ENCODE measurements at regions not wholly inside any gene's neighbourhood (a gene's known extent, or its start where the extent isn't known, plus 50 kb on each side); places are given as distances from the start of the nearest gene placed in this dataset.

DNA sequence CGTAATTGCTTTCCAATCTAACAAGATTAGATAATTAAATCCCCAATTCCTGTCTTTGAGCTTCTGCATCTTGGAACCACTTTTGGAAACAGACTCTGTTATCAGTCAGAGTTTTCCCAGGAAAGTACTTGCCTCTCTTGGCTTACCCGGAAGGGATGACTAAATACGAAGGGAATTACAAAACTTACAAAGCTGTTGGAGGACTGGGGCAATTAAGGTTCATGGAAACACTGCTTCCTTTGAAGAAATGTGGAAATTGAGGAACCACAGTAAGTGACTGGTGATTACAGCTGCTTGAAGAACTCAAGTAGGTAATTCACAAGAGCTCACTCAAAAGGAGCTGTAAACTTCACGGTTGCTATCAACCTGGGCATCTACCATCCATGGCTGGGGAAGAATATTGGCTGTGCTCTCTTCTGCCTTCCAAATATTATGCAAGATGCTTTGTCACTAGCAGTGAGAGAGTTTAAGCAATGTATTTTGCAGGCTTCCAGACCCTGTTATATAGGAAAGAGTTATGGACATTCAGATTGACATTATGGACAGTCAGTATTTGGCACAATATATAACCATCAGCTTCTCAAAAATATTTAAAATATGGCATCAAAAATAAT, 104.6 kb upstream of the MAN2A1 start:
- Histone ChIP-seq H3K27ac (ENCODE audit: low read depth, low read length) (no peak overlapping the region), H3K4me1 (ENCODE audit: insufficient read depth, low read length) (no peaks in the 10 kb centered on the region), H3K27me3 (ENCODE audit: insufficient read depth, low read length) (peaks cover 3% of the 10 kb centered on the region), H3K9me3 (ENCODE audit: low read depth, low read length) (no peaks in the 10 kb centered on the region), H3K4me2 (ENCODE audit: insufficient read depth, low read length) (no peak overlapping the region), H4K20me1 (ENCODE audit: insufficient read depth, low read length) (no peaks in the 10 kb centered on the region), H2AFZ (ENCODE audit: low read length) (no peak overlapping the region), H3K79me2 (ENCODE audit: insufficient read depth, low read length) (no peaks in the 10 kb centered on the region), H3K36me3 (ENCODE audit: insufficient read depth, low read length) (no peaks in the 10 kb centered on the region), H3K4me3 (ENCODE audit: insufficient read depth, low read length) (no peak overlapping the region)
- TF ChIP-seq, protein P1, sequence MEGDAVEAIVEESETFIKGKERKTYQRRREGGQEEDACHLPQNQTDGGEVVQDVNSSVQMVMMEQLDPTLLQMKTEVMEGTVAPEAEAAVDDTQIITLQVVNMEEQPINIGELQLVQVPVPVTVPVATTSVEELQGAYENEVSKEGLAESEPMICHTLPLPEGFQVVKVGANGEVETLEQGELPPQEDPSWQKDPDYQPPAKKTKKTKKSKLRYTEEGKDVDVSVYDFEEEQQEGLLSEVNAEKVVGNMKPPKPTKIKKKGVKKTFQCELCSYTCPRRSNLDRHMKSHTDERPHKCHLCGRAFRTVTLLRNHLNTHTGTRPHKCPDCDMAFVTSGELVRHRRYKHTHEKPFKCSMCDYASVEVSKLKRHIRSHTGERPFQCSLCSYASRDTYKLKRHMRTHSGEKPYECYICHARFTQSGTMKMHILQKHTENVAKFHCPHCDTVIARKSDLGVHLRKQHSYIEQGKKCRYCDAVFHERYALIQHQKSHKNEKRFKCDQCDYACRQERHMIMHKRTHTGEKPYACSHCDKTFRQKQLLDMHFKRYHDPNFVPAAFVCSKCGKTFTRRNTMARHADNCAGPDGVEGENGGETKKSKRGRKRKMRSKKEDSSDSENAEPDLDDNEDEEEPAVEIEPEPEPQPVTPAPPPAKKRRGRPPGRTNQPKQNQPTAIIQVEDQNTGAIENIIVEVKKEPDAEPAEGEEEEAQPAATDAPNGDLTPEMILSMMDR (IDR thresholded peaks at IDR 0.05; ENCODE audit: extremely low read depth, low read depth, low read length): no peak
- DNase-seq (ENCODE audit: insufficient read length, low spot score, missing footprints): no peak

DNA sequence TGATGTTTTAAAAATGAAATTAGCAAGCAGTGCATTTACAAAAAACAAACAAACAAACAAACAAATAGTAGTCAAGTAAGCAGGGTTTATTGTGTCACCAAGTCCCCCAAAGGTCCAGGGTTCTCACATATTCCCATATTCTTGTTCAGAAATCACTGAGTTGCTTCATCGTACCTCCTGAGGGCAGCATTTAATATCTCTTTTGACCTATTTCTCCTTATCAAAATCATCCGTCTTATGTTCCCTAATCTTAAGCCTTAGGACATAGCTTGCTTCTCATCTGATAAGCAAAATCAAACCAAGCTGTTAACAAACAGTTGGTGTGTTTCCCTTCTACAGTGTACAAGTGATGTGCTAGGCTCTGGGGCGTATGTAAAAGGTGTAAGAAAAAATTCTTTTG, 109.5 kb upstream of the MAN2A1 start:
- TF ChIP-seq, protein P1 (IDR thresholded peaks at IDR 0.05; ENCODE audit: extremely low read depth, low read depth, low read length): no peak
- no peaks in the 10 kb centered on the region for H3K9me3 ChIP-seq (ENCODE audit: low read depth, low read length)
- DNase-seq (ENCODE audit: insufficient read length, low spot score, missing footprints): no peak
- H3K79me2 ChIP-seq (ENCODE audit: insufficient read depth, low read length): no peaks in the 10 kb centered on the region
- no peaks in the 10 kb centered on the region for H3K4me1 ChIP-seq (ENCODE audit: insufficient read depth, low read length)
- H3K27me3 ChIP-seq (ENCODE audit: insufficient read depth, low read length): peaks cover 3% of the 10 kb centered on the region
- no peak overlapping the region for H2AFZ ChIP-seq (ENCODE audit: low read length)
- H3K4me2 ChIP-seq (ENCODE audit: insufficient read depth, low read length): no peak overlapping the region
- H3K27ac ChIP-seq (ENCODE audit: low read depth, low read length): no peak overlapping the region
- no peaks in the 10 kb centered on the region for H4K20me1 ChIP-seq (ENCODE audit: insufficient read depth, low read length)
- no peak overlapping the region for H3K4me3 ChIP-seq (ENCODE audit: insufficient read depth, low read length)
- no peaks in the 10 kb centered on the region for H3K36me3 ChIP-seq (ENCODE audit: insufficient read depth, low read length)

- no peak overlapping the region for H3K4me2 ChIP-seq (ENCODE audit: insufficient read depth, low read length)
- no peak for DNase-seq (ENCODE audit: insufficient read length, low spot score, missing footprints)
- no peaks in the 10 kb centered on the region for H4K20me1 ChIP-seq (ENCODE audit: insufficient read depth, low read length)
- H3K27me3 ChIP-seq (ENCODE audit: insufficient read depth, low read length): peaks cover 4% of the 10 kb centered on the region
- no peaks in the 10 kb centered on the region for H3K4me1 ChIP-seq (ENCODE audit: insufficient read depth, low read length)
- H2AFZ ChIP-seq (ENCODE audit: low read length): no peak overlapping the region
- no peak overlapping the region for H3K27ac ChIP-seq (ENCODE audit: low read depth, low read length)
- H3K36me3 ChIP-seq (ENCODE audit: insufficient read depth, low read length): no peaks in the 10 kb centered on the region
- no peaks in the 10 kb centered on the region for H3K9me3 ChIP-seq (ENCODE audit: low read depth, low read length)
- TF ChIP-seq, protein P1 (IDR thresholded peaks at IDR 0.05; ENCODE audit: extremely low read depth, low read depth, low read length): no peak
- H3K4me3 ChIP-seq (ENCODE audit: insufficient read depth, low read length): no peak overlapping the region
- H3K79me2 ChIP-seq (ENCODE audit: insufficient read depth, low read length): no peaks in the 10 kb centered on the region
These were observed 114.2 kb upstream of the MAN2A1 start for GRCh38 chr5:109575506-109575905.

DNA sequence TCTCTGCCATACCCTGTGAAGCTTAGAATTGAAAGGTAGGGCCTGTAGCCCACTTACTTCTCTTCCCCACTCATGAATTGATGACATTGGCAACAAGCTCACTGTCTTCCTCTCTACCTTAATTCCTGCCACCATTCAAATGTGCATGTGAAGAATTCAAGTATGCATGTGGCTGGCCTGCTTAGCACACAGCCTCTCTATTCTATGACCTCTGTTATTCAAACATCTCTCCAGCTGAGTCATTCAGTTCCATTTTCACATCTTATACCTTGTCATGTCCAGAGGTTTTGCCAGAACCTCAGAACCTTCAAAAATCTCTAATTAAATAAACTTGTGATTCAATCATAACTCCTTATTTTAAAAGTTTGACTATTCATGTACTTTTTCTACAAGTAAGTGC, 114.7 kb upstream of the MAN2A1 start:
- H4K20me1 ChIP-seq (ENCODE audit: insufficient read depth, low read length): no peaks in the 10 kb centered on the region
- no peaks in the 10 kb centered on the region for H3K9me3 ChIP-seq (ENCODE audit: low read depth, low read length)
- no peak overlapping the region for H3K27ac ChIP-seq (ENCODE audit: low read depth, low read length)
- no peak overlapping the region for H2AFZ ChIP-seq (ENCODE audit: low read length)
- H3K4me1 ChIP-seq (ENCODE audit: insufficient read depth, low read length): no peaks in the 10 kb centered on the region
- no peak overlapping the region for H3K4me2 ChIP-seq (ENCODE audit: insufficient read depth, low read length)
- H3K4me3 ChIP-seq (ENCODE audit: insufficient read depth, low read length): no peak overlapping the region
- H3K79me2 ChIP-seq (ENCODE audit: insufficient read depth, low read length): no peaks in the 10 kb centered on the region
- TF ChIP-seq, protein P1 (IDR thresholded peaks at IDR 0.05; ENCODE audit: extremely low read depth, low read depth, low read length): no peak
- DNase-seq (ENCODE audit: insufficient read length, low spot score, missing footprints): no peak
- H3K36me3 ChIP-seq (ENCODE audit: insufficient read depth, low read length): no peaks in the 10 kb centered on the region
- peaks cover 4% of the 10 kb centered on the region for H3K27me3 ChIP-seq (ENCODE audit: insufficient read depth, low read length)

Measured in osteoblast (primary cell).